HepG2 (cell line): ENCODE measurements at regions not wholly inside any gene's neighbourhood (a gene's known extent, or its start where the extent isn't known, plus 50 kb on each side); places are given as distances from the start of the nearest gene placed in this dataset.
A peak's percentile ranks its signal among the peaks of the same experiment; 100 is the strongest.

Experiments
- IRF1 ChIP-seq: sonication (generic); formaldehyde crosslinking; IDR thresholded peaks from 2 replicates; pipeline ENCODE4 v1.4.0; 2020; ENCODE audit warnings: low read depth, mild to moderate bottlenecking, missing genetic modification reagents
- KDM1A ChIP-seq: IDR thresholded peaks from 2 replicates; pipeline ENCODE4 v1.6.1; 2016; ENCODE audit warnings: missing compliant biosample characterization
- TAF15 ChIP-seq: fragments of 200-400 bp; formaldehyde crosslinking; IDR thresholded peaks from one replicate; pipeline ENCODE4 v1.6.1; 2018; ENCODE audit warnings: mild to moderate bottlenecking, low read depth, low read length; ENCODE audit not compliant: poor library complexity, severe bottlenecking
- TARDBP ChIP-seq: sonication (generic); formaldehyde crosslinking; IDR thresholded peaks from 2 replicates; pipeline ENCODE4 v1.8.0; 2022; ENCODE audit warnings: mild to moderate bottlenecking, missing genetic modification reagents
- ZNF138 ChIP-seq: sonication (generic); formaldehyde crosslinking; IDR thresholded peaks from 2 replicates; pipeline ENCODE4 v1.5.0; 2020; ENCODE audit warnings: mild to moderate bottlenecking, low read depth, missing genetic modification reagents
- ZNF512B ChIP-seq: sonication (generic); formaldehyde crosslinking; IDR thresholded peaks from 2 replicates; pipeline ENCODE4 v1.5.1; 2020; ENCODE audit warnings: missing genetic modification reagents, mild to moderate bottlenecking, borderline replicate concordance

- 0 out of 2 replicates have a peak, but pooled peaks have one; percentile 26 for TF ChIP-seq KDM1A
- TF ChIP-seq TARDBP (CRISPR knock-in tag) = no peak
- TF ChIP-seq TAF15 = no peak
- no peak for TF ChIP-seq ZNF138 (CRISPR knock-in tag)
- TF ChIP-seq ZNF512B (CRISPR knock-in tag) = no peak
- TF ChIP-seq IRF1 (CRISPR knock-in tag) = no peak
Measured at GRCh38 chr3:30292192-30292893, 314.1 kb upstream of the TGFBR2 start.
